Smooth muscle cell (in vitro differentiated cells): ENCODE measurements at regions not wholly inside any gene's neighbourhood (a gene's known extent, or its start where the extent isn't known, plus 50 kb on each side); places are given as distances from the start of the nearest gene placed in this dataset.

Experiments used
- DNase-seq: peaks from one replicate; lab custom pipeline; 2025; ENCODE audit not compliant: unreplicated experiment; lab: John Stamatoyannopoulos, UW
- H2AFZ ChIP-seq: fragments of 200-600 bp; sonication (generic); 2 replicates; pipeline ENCODE4 v1.6.0; 2016; ENCODE audit warnings: antibody characterized with exemption, low read depth, mild to moderate bottlenecking
- H3F3A ChIP-seq: fragments of 200-600 bp; sonication (generic); 2 replicates; pipeline ENCODE4 v1.6.0; 2017; ENCODE audit warnings: antibody characterized with exemption, low read depth
- H3K27ac ChIP-seq: fragments of 200-600 bp; sonication (generic); 2 replicates; pipeline ENCODE4 v1.5.1; 2016; ENCODE audit warnings: low read depth, mild to moderate bottlenecking
- H3K27me3 ChIP-seq: fragments of 200-600 bp; sonication (generic); 2 replicates; pipeline ENCODE4 v1.6.1; 2016; ENCODE audit warnings: low read depth, mild to moderate bottlenecking
- H3K36me3 ChIP-seq: fragments of 200-600 bp; sonication (generic); 2 replicates; pipeline ENCODE4 v1.5.1; 2016; ENCODE audit warnings: low read depth
- H3K4me1 ChIP-seq: fragments of 200-600 bp; sonication (generic); 2 replicates; pipeline ENCODE4 v1.5.1; 2016; ENCODE audit warnings: low read depth
- H3K4me2 ChIP-seq: fragments of 200-600 bp; sonication (generic); 2 replicates; pipeline ENCODE4 v1.6.0; 2016; ENCODE audit warnings: mild to moderate bottlenecking
- H3K4me3 ChIP-seq: fragments of 200-600 bp; sonication (generic); 2 replicates; pipeline ENCODE4 v1.5.1; 2016; ENCODE audit warnings: mild to moderate bottlenecking
- H3K79me2 ChIP-seq: fragments of 200-600 bp; sonication (generic); 2 replicates; pipeline ENCODE4 v1.6.0; 2016; ENCODE audit warnings: low read depth, mild to moderate bottlenecking
- H3K9ac ChIP-seq: fragments of 200-600 bp; sonication (generic); 2 replicates; pipeline ENCODE4 v1.6.0; 2016; ENCODE audit warnings: low read depth
- H3K9me3 ChIP-seq: fragments of 200-600 bp; sonication (generic); replicated peaks from 2 replicates; pipeline ENCODE4 v1.5.1; 2016; ENCODE audit warnings: low read depth
- H4K20me1 ChIP-seq: fragments of 200-600 bp; sonication (generic); 2 replicates; pipeline ENCODE4 v1.6.0; 2016; ENCODE audit warnings: low read depth
- CTCF ChIP-seq: fragments of 200-600 bp; sonication (generic); IDR thresholded peaks from 2 replicates; pipeline ENCODE4 v1.5.1; 2017; ENCODE audit warnings: borderline replicate concordance, mild to moderate bottlenecking, antibody characterized with exemption; ENCODE audit not compliant: insufficient read depth, poor library complexity, severe bottlenecking
- WGBS: methylation state at CpG from one replicate; pipeline ENCODE4 v1.1.7; 2016; ENCODE audit warnings: low lambda C conversion rate; 5-methylcytosine and 5-hydroxymethylcytosine counted together

DNA sequence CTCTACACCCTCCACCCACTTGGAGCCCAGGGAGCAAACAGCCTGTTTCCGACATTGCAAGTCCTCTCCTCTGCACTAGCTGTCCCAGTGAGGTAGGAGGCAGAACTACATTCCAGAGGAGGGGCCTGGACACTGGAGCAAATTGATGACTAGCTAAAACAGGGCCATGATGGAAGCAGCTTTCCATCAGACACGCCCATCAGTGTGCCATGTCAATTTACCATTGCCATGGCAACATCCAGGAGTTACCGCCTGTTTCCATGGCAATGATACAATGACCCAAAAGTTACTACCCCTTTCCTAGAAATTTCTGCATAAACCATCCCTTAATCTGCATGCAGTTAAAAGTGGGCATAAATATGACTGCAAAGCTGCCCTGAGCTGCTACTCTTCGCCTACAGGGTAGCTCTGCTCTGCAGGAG, 647.1 kb downstream of the PTPRU start:
- no peak overlapping the region for H2AFZ ChIP-seq
- no peaks in the 10 kb centered on the region for H3K9me3 ChIP-seq
- peaks cover 7% of the 10 kb centered on the region for H3K27me3 ChIP-seq
- H3F3A ChIP-seq = no peaks in the 10 kb centered on the region
- no peak overlapping the region for H3K4me3 ChIP-seq
- no peak for DNase-seq
- 90% methylated on average over 4 of the region's 4 CpGs for WGBS
- no peaks in the 10 kb centered on the region for H3K79me2 ChIP-seq
- H3K27ac ChIP-seq = no peak overlapping the region
- H4K20me1 ChIP-seq = no peaks in the 10 kb centered on the region
- no peak overlapping the region for H3K4me2 ChIP-seq
- no peak overlapping the region for H3K9ac ChIP-seq
- no peak for TF ChIP-seq CTCF
- no peaks in the 10 kb centered on the region for H3K36me3 ChIP-seq
- no peaks in the 10 kb centered on the region for H3K4me1 ChIP-seq

DNA sequence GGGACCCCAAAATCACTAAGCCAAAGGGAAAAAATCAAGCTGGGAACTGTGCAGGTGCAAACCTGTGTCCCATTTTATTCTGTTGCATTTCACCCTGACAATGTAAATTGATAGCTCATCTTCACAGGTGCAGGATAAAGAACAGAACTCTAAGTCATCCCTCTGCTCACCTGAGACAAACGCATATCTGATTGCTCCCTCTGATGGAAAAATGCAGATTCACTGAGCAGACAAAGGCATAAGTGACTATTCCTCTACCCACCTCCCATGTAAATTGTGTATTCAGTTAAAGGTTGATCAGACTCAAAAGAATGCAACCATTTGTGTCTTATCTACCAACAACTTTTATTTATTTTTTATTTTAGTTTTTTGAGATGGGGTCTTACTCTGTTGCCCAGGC, 644.2 kb downstream of the PTPRU start:
- WGBS = 91% methylated on average over 1 of the region's 1 CpG
- Histone ChIP-seq H3K27me3 (peaks cover 15% of the 10 kb centered on the region), H3K9me3 (no peaks in the 10 kb centered on the region), H3K4me3 (no peak overlapping the region), H3K9ac (no peak overlapping the region), H3K27ac (no peak overlapping the region), H3F3A (no peaks in the 10 kb centered on the region), H4K20me1 (no peaks in the 10 kb centered on the region), H3K4me2 (no peak overlapping the region), H2AFZ (no peak overlapping the region), H3K79me2 (no peaks in the 10 kb centered on the region), H3K4me1 (no peaks in the 10 kb centered on the region), H3K36me3 (no peaks in the 10 kb centered on the region)
- TF ChIP-seq CTCF = no peak
- DNase-seq = no peak

GRCh38 chr1:29879217-29879616, 642.9 kb downstream of the PTPRU start:
- H3K27ac ChIP-seq = no peak overlapping the region
- H3K9ac ChIP-seq = no peak overlapping the region

More at GRCh38 chr1:29879217-29879616, 642.9 kb downstream of the PTPRU start:
- no peak overlapping the region for H2AFZ ChIP-seq
- H3K36me3 ChIP-seq = no peaks in the 10 kb centered on the region
- no peak overlapping the region for H3K4me2 ChIP-seq
- 86% methylated on average over 8 of the region's 8 CpGs for WGBS
- peaks cover 15% of the 10 kb centered on the region for H3K27me3 ChIP-seq
- no peaks in the 10 kb centered on the region for H4K20me1 ChIP-seq
- H3K9me3 ChIP-seq = no peaks in the 10 kb centered on the region
- H3K4me1 ChIP-seq = no peaks in the 10 kb centered on the region
- no peak for TF ChIP-seq CTCF
- no peaks in the 10 kb centered on the region for H3F3A ChIP-seq
- H3K79me2 ChIP-seq = no peaks in the 10 kb centered on the region
- no peak for DNase-seq
- no peak overlapping the region for H3K4me3 ChIP-seq
